ENCODE measurements at regions not wholly inside any gene's neighbourhood (a gene's known extent, or its start where the extent isn't known, plus 50 kb on each side); places are given as distances from the start of the nearest gene placed in this dataset.

GRCh38 chr2:204354442-204354856, 190.8 kb upstream of the PARD3B start:
- TF ChIP-seq POLR2A (IDR thresholded peaks at IDR 0.05) = no peak
- TF ChIP-seq CTCF (IDR thresholded peaks at IDR 0.05) = no peak

All from uterus (tissue), 2 donors.